Naive thymus-derived CD4-positive, alpha-beta T cell (primary cell): ENCODE measurements at regions not wholly inside any gene's neighbourhood (a gene's known extent, or its start where the extent isn't known, plus 50 kb on each side); places are given as distances from the start of the nearest gene placed in this dataset.

Source experiments
- ATAC-seq: fragments of 150-1000 bp; cut with Tn5 transposase; 2 replicates; pipeline ENCODE4 v1.10.0; 2021; ENCODE audit warnings: mild to moderate bottlenecking, moderate library complexity
- CTCF ChIA-PET: fragments of 350-600 bp; sonication (Branson Sonifier 250); formaldehyde crosslinking; loops from one replicate; lab custom pipeline; 2021; ENCODE audit warnings: antibody characterized with exemption; lab: Charles Lee
- POLR2A ChIA-PET: fragments of 350-600 bp; sonication (Branson Sonifier 250); formaldehyde crosslinking; loops from one replicate; lab custom pipeline; 2021; ENCODE audit warnings: antibody characterized with exemption, inconsistent platforms; lab: Charles Lee
- DNase-seq, 9 donors: peaks; one replicate each; pipeline versions ENCODE4 v3.0.0 to v3.0.0-alpha.2; 2020 to 2022; ENCODE audit warnings: mixed read lengths in 1 of 9
- H3K27ac ChIP-seq: one replicate; pipeline ENCODE4 v1.7.0; 2013; ENCODE audit warnings: mild to moderate bottlenecking, low read depth, low read length, moderate library complexity
- H3K27me3 ChIP-seq, 2 donors: one replicate each; pipeline ENCODE4 v1.7.0; 2013; ENCODE audit warnings: low read length in 2 of 2, mild to moderate bottlenecking in 2 of 2, moderate library complexity in 2 of 2; ENCODE audit not compliant: control insufficient read depth in 2 of 2, insufficient read depth in 2 of 2
- H3K36me3 ChIP-seq, 3 experiments: 1 replicate in 2 of 3; 2 replicates in 1 of 3; pipeline ENCODE4 v1.7.0; 2013; ENCODE audit warnings: low read length in 3 of 3, mild to moderate bottlenecking in 3 of 3, moderate library complexity in 1 of 3; ENCODE audit not compliant: insufficient read depth in 3 of 3, control insufficient read depth in 2 of 3
- H3K4me1 ChIP-seq, 2 donors: one replicate each; pipeline ENCODE4 v1.7.0; 2013; ENCODE audit warnings: low read length in 2 of 2, mild to moderate bottlenecking in 2 of 2, moderate library complexity in 1 of 2; ENCODE audit not compliant: control insufficient read depth in 2 of 2, insufficient read depth in 2 of 2
- H3K4me3 ChIP-seq: 2 replicates; pipeline ENCODE4 v1.7.0; 2013; ENCODE audit warnings: mild to moderate bottlenecking, low read length
- H3K9me3 ChIP-seq, 3 experiments: 1 replicate in 2 of 3; 2 replicates in 1 of 3; pipeline ENCODE4 v1.7.0; 2013; ENCODE audit warnings: low read length in 3 of 3; ENCODE audit not compliant: control insufficient read depth in 2 of 3
- H3K27ac Mint-ChIP-seq, 9 donors: one replicate each; pipeline ENCODE4 v1.8.0; 2020 to 2022; ENCODE audit warnings: mixed read lengths in 9 of 9, mild to moderate bottlenecking in 8 of 9, moderate library complexity in 5 of 9, inconsistent platforms in 2 of 9
- H3K27me3 Mint-ChIP-seq, 5 donors: one replicate each; pipeline ENCODE4 v1.8.0; 2021 to 2022; ENCODE audit warnings: mixed read lengths in 5 of 5, mild to moderate bottlenecking in 1 of 5
- H3K36me3 Mint-ChIP-seq, 5 donors: one replicate each; pipeline ENCODE4 v1.8.0; 2020 to 2022; ENCODE audit warnings: mixed read lengths in 5 of 5, mild to moderate bottlenecking in 3 of 5, inconsistent platforms in 1 of 5
- H3K4me1 Mint-ChIP-seq, 7 donors: one replicate each; pipeline ENCODE4 v1.8.0; 2020 to 2022; ENCODE audit warnings: mixed read lengths in 7 of 7, mild to moderate bottlenecking in 3 of 7, inconsistent platforms in 1 of 7
- H3K4me3 Mint-ChIP-seq, 10 donors: one replicate each; pipeline ENCODE4 v1.8.0; 2020 to 2022; ENCODE audit warnings: mild to moderate bottlenecking in 10 of 10, mixed read lengths in 10 of 10, moderate library complexity in 6 of 10, inconsistent platforms in 2 of 10
- H3K9me3 Mint-ChIP-seq, 11 donors: one replicate each; pipeline ENCODE4 v1.8.0; 2020 to 2022; ENCODE audit warnings: mixed read lengths in 11 of 11, mild to moderate bottlenecking in 4 of 11, inconsistent platforms in 1 of 11, moderate library complexity in 1 of 11
- intact Hi-C, 2 donors: fragments of 100-400 bp; cut with micrococcal nuclease; formaldehyde crosslinking; loops; one replicate each; pipeline ENCODE4 v1.15.1; 2023

- intact Hi-C loops: loop anchor here in 1 of 2 donors (5.0 kb wide), 1 partner anchor 808 kb away; no protein-coding TSS in a partner anchor
Measured at GRCh38 chr1:209439828-209440227, 143.7 kb upstream of the CAMK1G start.

GRCh38 chr1:209443361-209443931 lies 140.1 kb upstream of the CAMK1G start:
- H3K27me3 ChIP-seq: no peaks in the 10 kb centered on the region
- no peak for ATAC-seq
- intact Hi-C loops: loop anchor here in 1 of 2 donors (5.0 kb wide), 1 partner anchor 811 kb away; no protein-coding TSS in a partner anchor
- Mint-ChIP-seq H3K9me3 (peaks cover 0 to 18% (median 4%) of the 10 kb centered on the region in 11 donors), H3K36me3 (peaks cover 0 to 9% (median 0%) of the 10 kb centered on the region in 5 donors), H3K4me1 (no peaks in the 10 kb centered on the region), H3K4me3 (no peak overlapping the region), H3K27ac (no peak overlapping the region), H3K27me3 (peaks cover 0 to 9% (median 4%) of the 10 kb centered on the region in 5 donors)
- H3K4me3 ChIP-seq: no peak overlapping the region
- H3K27ac ChIP-seq: no peak overlapping the region
- H3K4me1 ChIP-seq: no peaks in the 10 kb centered on the region
- H3K36me3 ChIP-seq: no peaks in the 10 kb centered on the region
- no peaks in the 10 kb centered on the region for H3K9me3 ChIP-seq
- POLR2A ChIA-PET: no interaction called here
- CTCF ChIA-PET: no interaction called here
- no peak for DNase-seq

More at GRCh38 chr1:209439828-209440227, 143.7 kb upstream of the CAMK1G start:
- H3K27me3 ChIP-seq: no peaks in the 10 kb centered on the region
- H3K27ac Mint-ChIP-seq: no peak overlapping the region
- no peaks in the 10 kb centered on the region for H3K4me1 ChIP-seq
- H3K4me1 Mint-ChIP-seq: no peaks in the 10 kb centered on the region
- no peaks in the 10 kb centered on the region for H3K36me3 ChIP-seq
- peaks cover 0 to 19% (median 4%) of the 10 kb centered on the region in 11 donors for H3K9me3 Mint-ChIP-seq
- H3K9me3 ChIP-seq: no peaks in the 10 kb centered on the region
- no peak overlapping the region for H3K4me3 Mint-ChIP-seq
- CTCF ChIA-PET: no interaction called here
- ATAC-seq (no peak), DNase-seq (no peak)
- H3K27me3 Mint-ChIP-seq: peaks cover 0 to 18% (median 15%) of the 10 kb centered on the region in 5 donors
- H3K27ac ChIP-seq: no peak overlapping the region
- H3K36me3 Mint-ChIP-seq: peaks cover 0 to 9% (median 0%) of the 10 kb centered on the region in 5 donors
- H3K4me3 ChIP-seq: no peak overlapping the region
- POLR2A ChIA-PET: no interaction called here

GRCh38 chr1:209443975-209444651 lies 139.4 kb upstream of the CAMK1G start:
- H3K4me3 Mint-ChIP-seq: no peak overlapping the region
- Histone ChIP-seq H3K4me3 (no peak overlapping the region), H3K36me3 (no peaks in the 10 kb centered on the region), H3K4me1 (no peaks in the 10 kb centered on the region), H3K9me3 (no peaks in the 10 kb centered on the region), H3K27me3 (no peaks in the 10 kb centered on the region), H3K27ac (no peak overlapping the region)
- H3K4me1 Mint-ChIP-seq: no peaks in the 10 kb centered on the region
- ATAC-seq (no peak), DNase-seq (no peak)
- H3K27me3 Mint-ChIP-seq: peaks cover 3 to 9% (median 4%) of the 10 kb centered on the region in 5 donors
- no peak overlapping the region for H3K27ac Mint-ChIP-seq
- intact Hi-C loops: loop anchor here in 1 of 2 donors (5.0 kb wide), 1 partner anchor 812 kb away; no protein-coding TSS in a partner anchor
- ChIA-PET CTCF (no interaction called here), POLR2A (no interaction called here)
- peaks cover 0 to 11% (median 4%) of the 10 kb centered on the region in 11 donors for H3K9me3 Mint-ChIP-seq
- peaks cover 0 to 5% (median 0%) of the 10 kb centered on the region in 5 donors for H3K36me3 Mint-ChIP-seq

GRCh38 chr1:209444961-209445360 lies 138.6 kb upstream of the CAMK1G start:
- no peak for ATAC-seq
- no peaks in the 10 kb centered on the region for H3K4me1 ChIP-seq
- H3K4me1 Mint-ChIP-seq: no peaks in the 10 kb centered on the region
- H3K27ac Mint-ChIP-seq: no peak overlapping the region
- peaks cover 0 to 2% (median 0%) of the 10 kb centered on the region in 5 donors for H3K36me3 Mint-ChIP-seq
- no peaks in the 10 kb centered on the region for H3K36me3 ChIP-seq
- H3K4me3 ChIP-seq: no peak overlapping the region
- peaks cover 2 to 8% (median 4%) of the 10 kb centered on the region in 5 donors for H3K27me3 Mint-ChIP-seq
- ChIA-PET CTCF (no interaction called here), POLR2A (no interaction called here)
- H3K9me3 ChIP-seq: no peaks in the 10 kb centered on the region
- no peaks in the 10 kb centered on the region for H3K27me3 ChIP-seq
- no peak overlapping the region for H3K27ac ChIP-seq
- no peak overlapping the region for H3K4me3 Mint-ChIP-seq
- DNase-seq: no peak
- H3K9me3 Mint-ChIP-seq: peaks cover 0 to 6% (median 2%) of the 10 kb centered on the region in 11 donors
- intact Hi-C loops: loop anchor here in 1 of 2 donors (5.0 kb wide), 1 partner anchor 813 kb away; no protein-coding TSS in a partner anchor

- no peak for ATAC-seq
- H3K27ac Mint-ChIP-seq: no peak overlapping the region
- no peaks in the 10 kb centered on the region for H3K36me3 ChIP-seq
- H3K36me3 Mint-ChIP-seq: no peaks in the 10 kb centered on the region
- ChIA-PET POLR2A (no interaction called here), CTCF (no interaction called here)
- intact Hi-C loops: no loop called here
- H3K27me3 Mint-ChIP-seq: peaks cover 0 to 5% (median 4%) of the 10 kb centered on the region in 5 donors
- H3K9me3 ChIP-seq: no peaks in the 10 kb centered on the region
- H3K4me3 ChIP-seq: no peak overlapping the region
- no peak for DNase-seq
- no peak overlapping the region for H3K27ac ChIP-seq
- no peaks in the 10 kb centered on the region for H3K4me1 ChIP-seq
- H3K9me3 Mint-ChIP-seq: peaks cover 0 to 6% (median 0%) of the 10 kb centered on the region in 11 donors
- no peak overlapping the region for H3K4me3 Mint-ChIP-seq
- no peaks in the 10 kb centered on the region for H3K27me3 ChIP-seq
- H3K4me1 Mint-ChIP-seq: no peaks in the 10 kb centered on the region
Measured at GRCh38 chr1:209445576-209445975, 137.9 kb upstream of the CAMK1G start.

- peaks cover 0 to 9% (median 2%) of the 10 kb centered on the region in 5 donors for H3K27me3 Mint-ChIP-seq
- ChIA-PET CTCF (no interaction called here), POLR2A (no interaction called here)
- no peaks in the 10 kb centered on the region for H3K4me1 Mint-ChIP-seq
- no peak overlapping the region for H3K27ac ChIP-seq
- no peaks in the 10 kb centered on the region for H3K27me3 ChIP-seq
- no peaks in the 10 kb centered on the region for H3K36me3 ChIP-seq
- ATAC-seq: no peak
- no peaks in the 10 kb centered on the region for H3K4me1 ChIP-seq
- H3K9me3 ChIP-seq: no peaks in the 10 kb centered on the region
- H3K9me3 Mint-ChIP-seq: peaks cover 0 to 4% (median 0%) of the 10 kb centered on the region in 11 donors
- H3K4me3 Mint-ChIP-seq: no peak overlapping the region
- no peak for DNase-seq
- intact Hi-C loops: no loop called here
- H3K27ac Mint-ChIP-seq: no peak overlapping the region
- H3K4me3 ChIP-seq: no peak overlapping the region
- H3K36me3 Mint-ChIP-seq: no peaks in the 10 kb centered on the region
Measured at GRCh38 chr1:209446356-209446755, 137.2 kb upstream of the CAMK1G start.
